GM19467 (cell line): ENCODE measurements at regions not wholly inside any gene's neighbourhood (a gene's known extent, or its start where the extent isn't known, plus 50 kb on each side); places are given as distances from the start of the nearest gene placed in this dataset.

ENCODE experiments used
- ATAC-seq: cut with Tn5 transposase; IDR thresholded peaks from one replicate; pipeline ENCODE4 v1.9.1; 2021; ENCODE audit warnings: mild to moderate bottlenecking, moderate library complexity; ENCODE audit not compliant: unreplicated experiment

DNA sequence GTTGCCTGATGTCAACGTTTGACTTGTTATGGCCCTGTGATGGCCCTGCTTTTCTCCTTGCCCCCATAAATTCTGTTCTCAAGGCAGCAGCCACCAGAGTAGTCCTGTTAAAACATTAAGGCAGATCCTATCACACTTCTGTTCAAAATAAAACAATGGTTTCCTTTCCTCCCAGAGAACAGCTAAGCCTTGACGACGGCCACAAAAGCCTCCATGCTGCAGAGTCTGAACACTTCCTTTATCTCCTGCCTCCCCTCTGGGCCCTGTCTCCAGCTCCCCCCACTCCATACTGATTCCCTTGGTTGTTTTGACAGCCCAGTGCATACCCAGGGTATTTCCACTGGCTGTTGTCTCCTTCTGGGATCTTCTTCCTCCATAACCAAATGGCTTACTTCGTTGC is 618.1 kb downstream of the MED13L start:
- ATAC-seq = no peak

DNA sequence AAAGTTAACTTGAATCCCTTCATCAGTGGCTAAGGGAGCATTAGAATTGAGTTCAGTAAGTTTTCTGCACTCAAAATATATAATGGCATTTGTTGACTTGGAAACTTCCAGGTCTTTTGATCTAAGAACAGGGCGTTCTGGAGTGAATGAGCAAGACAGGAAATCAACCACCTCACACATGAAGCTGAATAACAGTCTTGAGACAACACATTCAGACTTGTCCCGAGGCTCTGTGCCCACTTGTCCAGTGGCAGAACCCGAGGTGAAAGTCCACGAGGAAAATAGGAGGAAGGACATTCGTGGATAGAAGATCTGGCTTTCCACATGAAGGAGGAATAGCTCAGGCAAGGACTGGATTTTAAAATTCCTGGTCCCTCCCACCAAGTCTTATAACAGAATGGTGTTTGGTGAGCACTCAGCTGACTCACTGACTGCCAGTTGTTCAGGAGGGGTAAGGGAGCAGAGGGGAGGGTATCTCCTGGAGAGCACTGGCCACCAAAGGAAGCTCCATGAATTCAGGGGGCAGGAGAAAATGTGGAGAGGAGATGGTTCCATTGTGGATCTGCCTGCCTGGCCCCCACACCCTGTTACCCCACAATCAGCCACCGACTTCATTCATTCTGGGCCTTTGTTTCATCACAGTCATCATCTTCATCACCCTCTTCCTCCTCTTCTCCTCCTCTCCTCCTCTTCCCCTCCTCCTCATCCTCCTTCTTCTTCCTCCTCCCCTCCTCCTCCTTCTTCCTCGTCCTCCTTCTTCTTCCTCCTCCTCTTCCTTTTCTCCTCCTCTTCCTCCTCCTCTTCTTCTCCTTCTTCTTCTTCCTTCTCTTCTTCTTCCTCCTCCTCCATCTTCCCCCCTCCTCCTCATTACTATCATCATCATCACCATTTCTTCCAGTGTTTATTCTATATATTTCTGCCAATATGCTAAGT is 620.1 kb downstream of the MED13L start:
- ATAC-seq = no peak

DNA sequence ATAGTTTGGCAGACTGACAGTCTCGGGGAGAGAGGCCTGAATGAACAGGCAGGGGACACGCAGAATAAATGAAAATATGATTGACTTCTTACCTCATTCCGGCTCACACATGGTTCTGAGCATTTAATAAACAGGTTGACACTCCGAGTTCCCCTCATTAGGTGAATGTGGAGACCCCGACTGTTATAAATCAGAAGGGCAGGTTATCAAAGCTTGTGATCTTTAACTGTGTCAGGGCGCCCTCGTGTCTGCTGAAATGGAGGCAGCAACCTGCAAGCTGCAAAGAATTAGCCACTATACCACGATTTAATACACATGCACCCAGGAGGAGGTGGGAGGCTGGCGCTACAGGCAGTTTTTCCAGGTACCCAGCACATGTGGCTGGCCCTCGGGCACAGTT is 627.5 kb downstream of the MED13L start:
- ATAC-seq = no peak

DNA sequence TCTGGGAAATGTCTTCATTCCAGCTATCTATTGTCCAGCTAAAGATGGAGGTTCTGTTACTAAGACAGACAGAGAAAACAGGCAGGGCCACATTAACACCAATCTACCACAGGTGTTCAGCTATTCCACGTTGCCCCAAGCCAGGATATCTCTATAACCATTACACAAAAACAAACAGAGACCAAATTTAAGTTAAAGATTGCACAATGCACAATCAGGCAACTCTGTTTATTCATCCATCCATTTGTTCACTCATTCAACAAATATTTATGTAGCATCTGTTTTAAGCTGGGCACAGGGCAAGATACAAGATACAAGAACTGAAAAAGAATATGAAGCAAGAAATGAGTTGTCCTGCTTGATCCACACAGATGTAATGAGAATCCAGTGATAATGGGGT is 629.0 kb downstream of the MED13L start:
- no peak for ATAC-seq

DNA sequence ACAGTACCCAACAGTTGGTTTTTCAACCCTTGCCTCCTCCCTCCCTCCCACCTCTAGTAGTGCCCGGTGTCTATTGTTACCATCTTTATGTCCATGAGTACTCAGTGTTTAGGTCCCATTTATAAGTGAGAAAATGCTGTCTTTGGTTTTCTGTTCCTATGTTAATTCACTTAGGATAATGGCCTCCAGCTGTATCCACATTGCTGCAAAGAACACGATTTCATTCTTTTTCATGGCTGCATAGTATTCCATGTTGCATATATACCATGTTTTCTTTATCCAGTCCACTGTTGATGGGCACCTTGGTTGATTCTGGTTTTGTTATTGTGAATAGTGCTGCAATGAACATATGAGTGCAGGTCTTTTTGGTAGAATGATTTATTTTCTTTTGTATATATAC is 631.3 kb downstream of the MED13L start:
- ATAC-seq = no peak

DNA sequence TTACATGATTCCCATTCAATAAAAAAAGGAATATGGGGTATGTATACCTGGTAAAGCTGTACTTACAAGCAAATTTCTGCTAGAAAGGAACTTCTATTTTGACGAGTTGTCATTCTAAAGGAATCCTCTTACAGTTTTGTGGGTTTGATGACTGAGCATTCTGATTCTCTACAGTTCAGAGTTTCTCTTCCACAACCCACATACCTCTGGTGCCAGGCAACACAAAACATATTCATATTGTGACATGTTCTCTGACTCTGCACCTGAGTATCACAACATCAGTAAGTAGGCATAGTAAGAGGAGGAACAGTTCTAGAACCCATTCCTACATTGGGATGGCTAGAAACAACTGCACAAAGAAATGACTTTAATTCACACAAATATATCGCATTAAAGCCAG is 636.6 kb downstream of the MED13L start:
- ATAC-seq = no peak

DNA sequence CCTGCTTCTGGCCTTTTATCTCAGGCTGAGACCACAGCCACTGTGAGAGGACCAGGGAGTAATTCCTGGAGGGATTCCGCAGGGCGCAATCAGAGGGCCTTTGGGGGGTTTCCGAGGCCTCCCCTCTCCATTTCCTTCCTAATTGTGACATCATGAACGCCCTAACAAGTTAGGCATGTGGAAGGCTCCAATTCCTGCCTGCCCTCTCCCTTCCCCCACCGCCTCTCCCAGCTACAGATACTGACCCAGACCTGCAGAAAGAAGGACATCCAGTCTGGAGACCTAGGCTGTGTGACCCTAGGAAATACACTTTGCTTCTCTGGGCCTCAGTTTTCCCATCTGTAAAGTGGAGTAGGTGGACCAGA is 637.9 kb downstream of the MED13L start:
- ATAC-seq = no peak

DNA sequence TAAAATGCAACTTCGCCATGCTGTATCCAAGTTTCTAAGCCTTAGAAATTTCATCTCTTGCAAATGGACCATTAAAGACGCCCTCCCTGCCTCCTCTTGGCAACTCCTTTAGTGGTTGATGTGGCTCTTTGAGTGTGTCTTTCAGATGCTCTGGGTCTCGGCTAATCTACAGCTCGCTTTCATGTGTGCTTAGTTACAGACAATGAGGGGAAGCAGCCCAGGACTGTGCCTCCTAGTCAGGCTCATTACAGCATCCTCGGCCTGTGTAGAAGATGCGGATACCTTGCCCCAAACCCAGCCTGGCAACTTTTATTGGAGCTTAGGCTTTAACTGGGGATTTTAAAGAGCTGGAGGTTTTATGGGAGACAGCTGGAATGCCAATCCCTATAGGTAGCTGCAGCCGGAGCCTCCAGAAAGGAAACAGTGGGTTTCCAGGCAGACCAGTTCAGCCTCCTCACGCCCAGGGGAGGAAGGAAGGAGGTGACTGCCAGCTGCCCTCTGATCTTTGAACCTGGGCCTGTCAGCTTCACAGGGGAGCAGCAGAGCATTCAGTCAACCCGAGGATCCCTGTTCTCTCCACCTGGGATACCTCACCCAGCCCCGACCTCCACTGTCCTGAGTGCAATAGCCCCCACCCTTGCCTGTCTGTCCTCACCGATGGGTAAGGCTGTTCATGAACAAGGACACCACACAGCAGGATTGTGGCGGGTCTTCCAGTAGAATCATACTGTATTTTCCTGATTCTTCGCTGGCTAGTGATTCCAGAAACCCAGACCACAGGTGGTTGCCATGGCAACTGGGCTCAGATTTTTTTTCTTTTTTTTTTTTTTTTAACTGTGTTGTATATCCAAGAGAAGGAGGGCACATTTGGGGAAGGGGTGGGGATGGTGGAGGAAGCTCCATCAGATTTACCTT is 638.5 kb downstream of the MED13L start:
- no peak for ATAC-seq

DNA sequence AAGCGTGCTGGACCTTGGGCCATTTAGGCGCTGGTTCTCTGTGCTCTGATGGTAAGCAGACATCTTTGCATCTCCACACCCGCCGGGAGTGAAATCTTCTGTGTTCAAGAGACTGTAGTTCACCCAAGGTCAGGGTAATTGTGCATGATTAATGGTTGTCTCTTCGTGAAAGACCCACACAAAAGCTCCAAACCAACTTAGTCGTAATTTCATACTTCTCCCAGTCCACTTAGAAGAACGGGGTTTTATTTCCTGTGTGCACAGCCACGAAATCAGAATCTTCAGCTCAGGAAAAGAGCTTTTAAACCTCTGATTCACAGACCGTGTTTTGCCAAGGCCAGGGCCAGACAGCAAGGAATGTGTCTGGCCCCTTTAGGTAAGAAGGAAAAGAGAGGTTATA is 640.9 kb downstream of the MED13L start:
- ATAC-seq = no peak

DNA sequence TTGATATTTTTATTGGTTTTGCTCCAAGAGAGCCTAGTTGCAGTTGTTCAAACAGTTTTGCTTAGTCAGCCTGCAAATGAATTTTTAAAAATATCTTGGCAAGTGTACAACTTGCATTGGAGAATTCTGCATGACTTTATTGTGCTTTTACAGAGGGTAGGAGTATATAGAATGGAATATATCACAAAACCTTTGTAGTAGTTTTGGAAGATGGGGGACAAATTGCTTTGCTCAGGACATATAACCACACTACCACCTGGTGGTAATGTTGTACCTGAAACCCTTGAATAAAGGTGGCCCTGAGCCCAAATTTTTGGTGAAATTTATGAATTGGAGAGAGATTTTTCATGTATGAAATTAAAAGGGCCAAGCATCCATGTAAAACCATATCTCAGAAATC is 645.2 kb downstream of the MED13L start:
- ATAC-seq = no peak

DNA sequence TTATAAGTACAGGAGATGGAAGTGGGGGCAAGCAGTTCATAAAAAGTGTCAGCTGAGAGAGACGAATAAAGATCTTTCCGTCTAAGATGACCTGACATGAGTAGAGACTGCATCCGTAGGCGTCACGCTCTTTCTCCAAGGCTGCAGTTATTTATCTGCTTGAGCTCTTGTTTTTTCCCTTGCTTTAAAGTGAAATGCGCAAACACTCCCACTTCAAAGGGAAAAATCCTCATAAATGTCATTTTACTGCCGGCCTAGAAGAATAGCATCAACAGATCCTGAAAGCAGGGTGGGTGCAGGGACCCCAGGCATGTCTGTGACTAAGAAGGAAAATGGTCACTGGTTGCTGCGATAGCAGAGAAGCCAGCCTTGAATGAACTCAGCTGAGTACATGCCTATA is 647.4 kb downstream of the MED13L start:
- no peak for ATAC-seq

DNA sequence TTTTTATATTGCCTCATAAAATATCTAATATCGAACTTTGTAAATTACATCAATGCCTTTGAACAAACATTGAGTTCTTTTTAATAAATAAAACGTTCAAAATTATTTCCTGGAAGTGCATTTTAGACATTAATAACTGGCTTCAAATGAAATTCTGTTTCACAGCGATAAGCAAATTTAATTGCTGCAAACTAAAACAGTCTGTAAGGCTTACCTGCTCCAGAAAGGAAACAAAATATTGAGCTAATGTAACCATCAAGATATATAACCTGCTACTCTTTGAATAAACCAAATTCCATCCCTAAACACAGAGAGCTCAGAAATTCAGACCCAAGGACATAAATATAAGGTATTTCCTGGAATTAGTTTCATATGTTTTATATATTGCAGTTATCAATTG is 651.3 kb downstream of the MED13L start:
- no peak for ATAC-seq

DNA sequence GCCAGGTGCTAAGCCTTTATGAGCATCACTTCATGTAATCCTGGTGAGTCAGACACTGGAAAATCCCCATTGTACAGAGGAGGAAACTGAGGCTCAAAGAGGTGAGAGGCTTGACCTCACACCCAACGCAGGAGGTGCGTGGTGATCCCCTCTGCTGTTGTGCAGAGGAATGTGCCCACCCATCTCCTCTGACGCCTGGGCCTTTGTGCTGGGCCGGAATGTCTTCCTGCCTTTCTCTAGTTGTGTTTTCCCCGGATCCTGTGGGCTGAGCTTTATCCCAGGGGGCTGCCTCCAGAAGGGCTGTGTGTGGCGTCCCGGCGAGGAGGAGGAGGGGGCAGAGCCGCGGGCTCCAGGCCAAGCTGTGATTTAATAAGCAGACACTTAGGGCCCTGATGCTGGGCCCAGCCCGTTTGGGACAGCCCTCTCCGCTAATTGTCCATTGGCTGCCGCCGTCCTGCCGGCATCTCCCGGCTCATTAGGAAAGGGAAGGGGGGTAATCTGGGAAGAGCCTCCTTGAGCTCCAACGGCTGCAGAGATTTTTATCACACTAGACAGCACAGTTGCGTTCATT is 653.6 kb downstream of the MED13L start:
- no peak for ATAC-seq

DNA sequence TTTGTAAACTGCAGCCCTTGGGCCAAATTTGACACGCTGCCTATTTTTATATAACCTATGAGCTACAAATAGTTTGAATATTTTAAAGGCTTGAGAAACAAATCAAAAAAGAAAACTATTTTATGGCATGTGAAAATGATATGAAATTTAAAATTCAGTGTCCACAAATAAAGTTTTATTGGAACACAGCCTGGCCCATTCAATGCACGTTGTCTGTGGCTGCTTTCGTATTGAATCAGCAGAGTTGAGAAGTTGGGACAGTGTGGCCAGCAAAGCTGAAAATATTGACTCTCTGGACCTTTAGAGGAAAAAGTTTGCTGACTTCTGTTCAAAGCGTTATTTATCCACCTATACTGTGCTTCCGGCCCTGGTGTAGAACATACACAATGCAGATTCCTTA is 654.2 kb downstream of the MED13L start:
- no peak for ATAC-seq

DNA sequence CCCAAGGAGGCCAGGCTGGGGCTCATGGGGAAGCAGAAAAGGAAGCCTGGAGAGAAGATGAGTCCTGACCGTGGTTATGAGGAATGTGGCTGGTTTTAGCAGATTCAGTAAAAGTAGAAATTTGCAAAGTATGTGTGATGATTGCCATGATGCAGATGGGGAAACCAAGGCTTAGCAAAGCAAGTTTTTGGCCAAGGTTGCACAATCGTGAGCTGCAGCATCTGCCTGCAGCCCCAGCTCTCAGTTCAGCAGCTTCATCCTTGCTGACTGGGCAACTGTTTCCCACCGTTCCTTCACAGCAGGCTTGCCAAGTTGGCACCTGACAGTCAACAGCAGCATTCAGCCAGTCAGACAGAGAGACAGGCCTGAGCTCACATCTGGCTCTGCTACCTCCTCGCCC is 656.7 kb downstream of the MED13L start:
- ATAC-seq = no peak

DNA sequence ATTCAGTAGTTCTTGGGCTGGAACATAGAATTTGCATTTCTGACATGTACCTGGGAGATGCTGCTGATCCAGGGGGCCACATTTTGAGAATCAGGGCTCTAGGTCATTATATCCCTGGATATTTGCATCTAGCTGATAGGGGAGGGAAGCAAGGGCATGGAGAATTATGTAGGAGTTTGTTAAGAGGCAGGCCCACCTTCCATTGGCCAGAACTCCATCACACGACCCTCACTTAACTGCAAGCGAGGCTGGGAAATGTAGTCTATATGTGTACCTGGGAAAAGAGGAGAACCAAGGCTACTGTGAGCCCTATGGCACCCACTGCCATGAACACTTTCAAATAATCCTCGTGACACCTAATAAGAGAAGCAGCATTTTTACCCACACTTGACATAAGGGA is 657.6 kb downstream of the MED13L start:
- ATAC-seq = no peak

DNA sequence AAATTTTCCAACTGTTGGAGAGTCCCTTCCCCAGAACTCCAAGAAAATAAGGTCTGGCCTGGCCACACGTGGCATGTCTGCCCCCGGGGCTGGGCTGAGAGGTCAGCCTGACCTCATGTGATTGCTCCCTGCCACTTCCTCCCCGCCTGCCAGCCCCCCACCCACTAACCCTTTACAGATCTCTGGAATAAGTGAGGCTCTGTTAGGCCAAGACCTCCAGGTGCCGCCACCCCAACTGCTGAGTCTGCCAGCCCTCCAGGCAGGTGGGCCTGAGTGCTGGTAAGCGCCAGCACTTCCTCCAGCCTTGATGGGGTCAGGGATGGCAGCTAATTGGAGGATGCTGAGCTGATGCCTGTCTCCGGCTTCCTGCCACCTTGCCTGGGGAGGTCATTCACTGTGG is 658.4 kb downstream of the MED13L start:
- no peak for ATAC-seq

DNA sequence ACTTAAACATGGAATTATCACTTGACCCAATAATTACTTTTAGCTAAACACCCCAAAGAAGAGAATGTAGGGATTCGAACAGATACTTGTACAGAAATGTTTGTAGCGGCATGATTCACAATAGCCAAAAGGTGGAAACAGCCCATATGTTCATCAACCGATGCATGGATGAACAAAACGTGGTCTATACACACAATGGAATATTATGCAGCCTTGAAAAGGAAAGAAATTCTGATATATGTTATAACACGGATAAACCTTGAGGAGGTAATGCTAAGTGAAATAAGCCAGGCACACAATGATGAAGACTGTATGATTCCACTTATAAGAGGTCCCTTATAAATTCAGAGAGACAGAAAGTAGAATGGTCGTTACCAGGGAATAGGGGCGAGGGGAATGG is 659.4 kb downstream of the MED13L start:
- ATAC-seq = no peak

DNA sequence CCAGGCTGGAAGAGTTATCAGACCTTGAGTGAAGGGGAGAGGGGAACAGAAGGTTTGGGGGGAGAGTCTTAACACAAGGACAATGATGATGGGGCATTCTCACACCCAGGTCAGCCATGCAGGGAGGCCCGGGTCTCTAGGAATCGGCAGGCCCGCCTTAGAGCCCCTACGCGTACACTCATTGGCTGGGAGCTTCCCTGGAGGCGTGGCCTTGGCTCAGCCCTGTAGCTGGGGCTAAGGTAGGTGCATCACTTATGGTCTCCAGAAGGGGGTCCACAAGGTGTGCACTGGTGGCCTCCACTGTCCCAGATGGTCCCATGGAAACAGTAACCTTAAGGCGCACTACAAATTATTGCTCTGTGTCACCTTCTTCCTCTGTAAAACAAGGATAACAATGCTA is 660.1 kb downstream of the MED13L start:
- ATAC-seq = no peak

DNA sequence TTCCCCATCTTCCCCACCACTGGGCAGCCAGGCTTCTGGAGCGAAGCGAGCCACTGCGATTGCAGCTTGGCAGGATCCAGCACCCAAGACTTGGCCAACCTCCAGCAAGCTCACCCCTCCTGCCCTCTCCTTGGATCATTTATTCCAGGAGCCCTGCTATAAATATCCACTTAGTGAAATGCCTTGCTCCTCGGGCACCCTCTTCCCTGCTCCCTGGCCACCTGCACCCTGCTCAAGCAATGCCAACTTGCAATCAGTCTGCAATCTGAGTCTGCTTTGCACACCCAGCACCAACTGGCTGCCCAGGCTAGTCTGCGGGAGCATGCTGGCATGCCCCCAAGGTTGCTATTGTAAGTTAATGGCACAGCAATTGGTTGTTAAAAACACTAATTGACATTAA is 666.0 kb downstream of the MED13L start:
- no peak for ATAC-seq

DNA sequence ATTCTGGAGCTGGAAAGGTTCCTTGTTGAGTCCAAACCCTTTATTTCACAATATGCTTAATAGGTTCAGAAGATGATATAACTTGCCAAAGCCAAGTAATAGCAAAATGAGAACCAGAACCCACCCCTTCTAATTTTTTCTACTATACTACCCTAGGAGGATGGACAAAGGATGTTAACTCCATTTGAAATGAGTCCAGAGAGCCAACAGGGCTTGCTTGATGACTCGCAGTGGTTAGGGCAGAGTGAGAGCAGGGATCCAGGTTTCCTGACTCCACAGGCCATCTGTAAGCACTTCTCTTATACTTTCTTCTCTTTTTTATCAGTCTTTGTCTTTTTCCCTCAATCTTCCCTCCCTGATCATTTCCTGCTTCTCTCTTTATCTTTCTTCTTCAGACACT is 668.1 kb downstream of the MED13L start:
- ATAC-seq = no peak

DNA sequence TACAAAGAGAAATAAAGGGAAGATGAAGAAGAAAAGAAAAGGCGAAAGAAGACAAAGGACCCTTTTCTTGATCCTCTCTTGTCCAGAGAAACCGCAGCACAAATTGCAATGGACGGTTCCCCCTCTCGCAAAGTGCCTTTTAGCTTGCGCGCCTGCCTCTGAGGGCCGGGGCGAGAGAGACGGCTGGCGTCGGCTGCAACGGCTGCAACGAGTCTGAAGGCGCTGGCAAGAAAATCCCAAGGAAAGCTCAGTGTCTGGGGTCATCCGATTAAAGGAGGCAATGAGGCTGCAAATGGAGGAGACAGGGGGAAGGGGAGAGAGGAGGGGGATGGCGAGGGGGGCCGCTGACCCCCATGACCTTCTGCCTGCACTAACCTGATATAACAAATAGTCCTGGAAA is 671.5 kb downstream of the MED13L start:
- ATAC-seq = no peak
